Immature natural killer cell (primary cell): ENCODE measurements at regions not wholly inside any gene's neighbourhood (a gene's known extent, or its start where the extent isn't known, plus 50 kb on each side); places are given as distances from the start of the nearest gene placed in this dataset.

Experiments used
- DNase-seq, 3 donors: peaks; one replicate each; pipeline ENCODE4 v3.0.0; 2022; ENCODE audit warnings: mixed read lengths in 1 of 3
- H3K27ac Mint-ChIP-seq, 6 donors: one replicate each; pipeline ENCODE4 v1.8.0; 2020; ENCODE audit warnings: mixed read lengths in 6 of 6, mild to moderate bottlenecking in 5 of 6, inconsistent platforms in 4 of 6, moderate library complexity in 3 of 6
- H3K27me3 Mint-ChIP-seq, 3 donors: one replicate each; pipeline ENCODE4 v1.8.0; 2020 to 2021; ENCODE audit warnings: low read depth in 3 of 3, mild to moderate bottlenecking in 3 of 3, mixed read lengths in 3 of 3, moderate library complexity in 3 of 3, inconsistent platforms in 1 of 3
- H3K36me3 Mint-ChIP-seq, 3 donors: one replicate each; pipeline ENCODE4 v1.8.0; 2020; ENCODE audit warnings: mixed read lengths in 3 of 3, inconsistent platforms in 2 of 3, mild to moderate bottlenecking in 2 of 3
- H3K4me1 Mint-ChIP-seq, 2 donors: one replicate each; pipeline ENCODE4 v1.8.0; 2020; ENCODE audit warnings: inconsistent platforms in 2 of 2, mild to moderate bottlenecking in 2 of 2, mixed read lengths in 2 of 2, moderate library complexity in 1 of 2
- H3K4me3 Mint-ChIP-seq, 5 donors: one replicate each; pipeline ENCODE4 v1.8.0; 2020; ENCODE audit warnings: mild to moderate bottlenecking in 5 of 5, mixed read lengths in 5 of 5, inconsistent platforms in 3 of 5, moderate library complexity in 3 of 5
- H3K9me3 Mint-ChIP-seq, 6 donors: one replicate each; pipeline ENCODE4 v1.8.0; 2020; ENCODE audit warnings: mild to moderate bottlenecking in 6 of 6, mixed read lengths in 6 of 6, inconsistent platforms in 4 of 6, moderate library complexity in 3 of 6

- H3K27ac Mint-ChIP-seq: no peak overlapping the region
- no peaks in the 10 kb centered on the region for H3K36me3 Mint-ChIP-seq
- peaks cover 0 to 4% (median 1%) of the 10 kb centered on the region in 3 donors for H3K27me3 Mint-ChIP-seq
- H3K9me3 Mint-ChIP-seq: peaks cover 4 to 31% (median 8%) of the 10 kb centered on the region in 6 donors
- DNase-seq: no peak
- H3K4me3 Mint-ChIP-seq: no peak overlapping the region
- no peaks in the 10 kb centered on the region for H3K4me1 Mint-ChIP-seq
These were observed 481.0 kb upstream of the DSEL start for GRCh38 chr18:67997496-67997895.

GRCh38 chr18:67995769-67996168, 479.2 kb upstream of the DSEL start:
- no peak overlapping the region for H3K4me3 Mint-ChIP-seq
- no peaks in the 10 kb centered on the region for H3K4me1 Mint-ChIP-seq
- H3K27ac Mint-ChIP-seq: no peak overlapping the region
- peaks cover 3 to 25% (median 8%) of the 10 kb centered on the region in 6 donors for H3K9me3 Mint-ChIP-seq
- H3K36me3 Mint-ChIP-seq: no peaks in the 10 kb centered on the region
- no peak for DNase-seq
- peaks cover 0 to 3% (median 0%) of the 10 kb centered on the region in 3 donors for H3K27me3 Mint-ChIP-seq

- Mint-ChIP-seq H3K27ac (no peak overlapping the region), H3K27me3 (no peaks in the 10 kb centered on the region), H3K4me1 (no peaks in the 10 kb centered on the region), H3K36me3 (no peaks in the 10 kb centered on the region), H3K9me3 (peaks cover 0 to 25% (median 10%) of the 10 kb centered on the region in 6 donors), H3K4me3 (no peak overlapping the region)
- no peak for DNase-seq
These were observed 463.7 kb upstream of the DSEL start for GRCh38 chr18:67980241-67980640.

- DNase-seq: no peak
- Mint-ChIP-seq H3K4me3 (no peak overlapping the region), H3K27ac (no peak overlapping the region), H3K9me3 (peaks cover 2 to 30% (median 14%) of the 10 kb centered on the region in 6 donors), H3K27me3 (no peaks in the 10 kb centered on the region), H3K4me1 (no peaks in the 10 kb centered on the region), H3K36me3 (no peaks in the 10 kb centered on the region)
These were observed 460.6 kb upstream of the DSEL start for GRCh38 chr18:67977067-67977616.

GRCh38 chr18:67973916-67974315, 457.4 kb upstream of the DSEL start:
- Mint-ChIP-seq H3K36me3 (no peaks in the 10 kb centered on the region), H3K27ac (no peak overlapping the region), H3K4me3 (no peak overlapping the region), H3K4me1 (no peaks in the 10 kb centered on the region), H3K27me3 (no peaks in the 10 kb centered on the region), H3K9me3 (peaks cover 2 to 34% (median 13%) of the 10 kb centered on the region in 6 donors)
- DNase-seq: no peak

GRCh38 chr18:67969458-67969857, 452.9 kb upstream of the DSEL start:
- no peaks in the 10 kb centered on the region for H3K4me1 Mint-ChIP-seq
- H3K9me3 Mint-ChIP-seq: peaks cover 0 to 9% (median 5%) of the 10 kb centered on the region in 6 donors
- H3K36me3 Mint-ChIP-seq: no peaks in the 10 kb centered on the region
- DNase-seq: no peak
- H3K27me3 Mint-ChIP-seq: no peaks in the 10 kb centered on the region
- no peak overlapping the region for H3K4me3 Mint-ChIP-seq
- H3K27ac Mint-ChIP-seq: no peak overlapping the region

- no peak overlapping the region for H3K27ac Mint-ChIP-seq
- no peaks in the 10 kb centered on the region for H3K4me1 Mint-ChIP-seq
- H3K9me3 Mint-ChIP-seq: peaks cover 0 to 20% (median 2%) of the 10 kb centered on the region in 6 donors
- DNase-seq: no peak
- no peak overlapping the region for H3K4me3 Mint-ChIP-seq
- H3K36me3 Mint-ChIP-seq: no peaks in the 10 kb centered on the region
- H3K27me3 Mint-ChIP-seq: no peaks in the 10 kb centered on the region
These were observed 449.7 kb upstream of the DSEL start for GRCh38 chr18:67966224-67966623.

GRCh38 chr18:67964462-67964861, 447.9 kb upstream of the DSEL start:
- H3K36me3 Mint-ChIP-seq: no peaks in the 10 kb centered on the region
- H3K27me3 Mint-ChIP-seq: peaks cover 0 to 1% (median 0%) of the 10 kb centered on the region in 3 donors
- H3K4me3 Mint-ChIP-seq: no peak overlapping the region
- peaks cover 0 to 25% (median 4%) of the 10 kb centered on the region in 6 donors for H3K9me3 Mint-ChIP-seq
- DNase-seq: no peak
- H3K4me1 Mint-ChIP-seq: no peaks in the 10 kb centered on the region
- no peak overlapping the region for H3K27ac Mint-ChIP-seq

GRCh38 chr18:67961701-67962440, 445.4 kb upstream of the DSEL start:
- Mint-ChIP-seq H3K36me3 (no peaks in the 10 kb centered on the region), H3K4me1 (no peaks in the 10 kb centered on the region), H3K4me3 (no peak overlapping the region), H3K27ac (no peak overlapping the region), H3K9me3 (peaks cover 0 to 36% (median 6%) of the 10 kb centered on the region in 6 donors), H3K27me3 (peaks cover 0 to 1% (median 0%) of the 10 kb centered on the region in 3 donors)
- no peak for DNase-seq

GRCh38 chr18:67957684-67958083, 441.2 kb upstream of the DSEL start:
- H3K27me3 Mint-ChIP-seq: peaks cover 0 to 4% (median 0%) of the 10 kb centered on the region in 3 donors
- DNase-seq: no peak
- H3K4me3 Mint-ChIP-seq: no peak overlapping the region
- H3K4me1 Mint-ChIP-seq: no peaks in the 10 kb centered on the region
- no peaks in the 10 kb centered on the region for H3K36me3 Mint-ChIP-seq
- H3K27ac Mint-ChIP-seq: no peak overlapping the region
- H3K9me3 Mint-ChIP-seq: peaks cover 0 to 33% (median 5%) of the 10 kb centered on the region in 6 donors

GRCh38 chr18:67954594-67954993, 438.1 kb upstream of the DSEL start:
- peaks cover 0 to 34% (median 6%) of the 10 kb centered on the region in 6 donors for H3K9me3 Mint-ChIP-seq
- H3K36me3 Mint-ChIP-seq: no peaks in the 10 kb centered on the region
- H3K27me3 Mint-ChIP-seq: peaks cover 0 to 2% (median 0%) of the 10 kb centered on the region in 3 donors
- H3K4me3 Mint-ChIP-seq: no peak overlapping the region
- H3K4me1 Mint-ChIP-seq: no peaks in the 10 kb centered on the region
- H3K27ac Mint-ChIP-seq: no peak overlapping the region
- no peak for DNase-seq

- Mint-ChIP-seq H3K4me1 (no peaks in the 10 kb centered on the region), H3K27me3 (peaks cover 0 to 2% (median 0%) of the 10 kb centered on the region in 3 donors), H3K9me3 (peaks cover 0 to 37% (median 8%) of the 10 kb centered on the region in 6 donors), H3K27ac (no peak overlapping the region), H3K36me3 (no peaks in the 10 kb centered on the region), H3K4me3 (no peak overlapping the region)
- no peak for DNase-seq
These were observed 434.6 kb upstream of the DSEL start for GRCh38 chr18:67951137-67951536.

- Mint-ChIP-seq H3K4me1 (no peaks in the 10 kb centered on the region), H3K36me3 (no peaks in the 10 kb centered on the region), H3K27ac (no peak overlapping the region), H3K27me3 (no peaks in the 10 kb centered on the region), H3K4me3 (no peak overlapping the region), H3K9me3 (peaks cover 2 to 22% (median 8%) of the 10 kb centered on the region in 6 donors)
- DNase-seq: no peak
These were observed 422.1 kb upstream of the DSEL start for GRCh38 chr18:67938660-67939059.

- Mint-ChIP-seq H3K4me3 (no peak overlapping the region), H3K36me3 (no peaks in the 10 kb centered on the region), H3K9me3 (peaks cover 2 to 20% (median 9%) of the 10 kb centered on the region in 6 donors), H3K4me1 (no peaks in the 10 kb centered on the region), H3K27me3 (no peaks in the 10 kb centered on the region), H3K27ac (no peak overlapping the region)
- no peak for DNase-seq
These were observed 419.1 kb upstream of the DSEL start for GRCh38 chr18:67935638-67936037.
